BLaER1 treated with 17β-estradiol and CSF1 and Interleukin-3, amounts not matched to agents 10 nM and 100 nM (cell line): ENCODE measurements at regions not wholly inside any gene's neighbourhood (a gene's known extent, or its start where the extent isn't known, plus 50 kb on each side); places are given as distances from the start of the nearest gene placed in this dataset.

Experiments
- H3K27ac ChIP-seq, 11 experiments: shearing (Covaris generic); formaldehyde crosslinking; 2 replicates each; pipeline ENCODE4 v1.8.1; 2022
- H3K27me3 ChIP-seq, 11 experiments: shearing (Covaris generic); formaldehyde crosslinking; 2 replicates each; pipeline ENCODE4 v1.8.1; 2022
- H3K36me3 ChIP-seq, 11 experiments: shearing (Covaris generic); formaldehyde crosslinking; 2 replicates each; pipeline ENCODE4 v1.8.1; 2022
- H3K4me1 ChIP-seq, 10 experiments: shearing (Covaris generic); formaldehyde crosslinking; 2 replicates each; pipeline ENCODE4 v1.8.1; 2022
- H3K4me2 ChIP-seq, 11 experiments: shearing (Covaris generic); formaldehyde crosslinking; 2 replicates each; pipeline ENCODE4 v1.8.1; 2022
- H3K4me3 ChIP-seq, 10 experiments: shearing (Covaris generic); formaldehyde crosslinking; 2 replicates each; pipeline ENCODE4 v1.8.1; 2022
- H3K9ac ChIP-seq, 11 experiments: shearing (Covaris generic); formaldehyde crosslinking; 2 replicates each; pipeline ENCODE4 v1.8.1; 2022
- H3K9me3 ChIP-seq, 11 experiments: shearing (Covaris generic); formaldehyde crosslinking; replicated peaks in 1 of 11; 2 replicates each; pipeline ENCODE4 v1.8.1; 2022
- H4K20me1 ChIP-seq, 11 experiments: shearing (Covaris generic); formaldehyde crosslinking; 2 replicates each; pipeline ENCODE4 v1.8.1; 2022
- Cebpa-rat ChIP-seq, 11 experiments: shearing (Covaris generic); IDR thresholded peaks; 2 replicates each; pipeline ENCODE4 v1.8.1; 2022

- Histone ChIP-seq H3K27me3 (no peaks in the 10 kb centered on the region), H3K9me3 (peaks cover 16 to 24% (median 19%) of the 10 kb centered on the region in 11 experiments), H3K4me3 (no peak overlapping the region), H3K4me2 (no peak overlapping the region), H3K36me3 (no peaks in the 10 kb centered on the region), H3K9ac (no peak overlapping the region), H3K4me1 (no peaks in the 10 kb centered on the region), H4K20me1 (no peaks in the 10 kb centered on the region), H3K27ac (no peak overlapping the region)
- TF ChIP-seq Cebpa-rat (IDR thresholded peaks at IDR 0.05): no peak
Measured at GRCh38 chr18:41899535-41899934, 55.5 kb upstream of the PIK3C3 start.

GRCh38 chr18:41893432-41893831, 61.6 kb upstream of the PIK3C3 start:
- Histone ChIP-seq H3K4me3 (no peak overlapping the region), H3K4me2 (no peak overlapping the region), H3K9me3 (peaks cover 16 to 25% (median 22%) of the 10 kb centered on the region in 11 experiments), H4K20me1 (no peaks in the 10 kb centered on the region), H3K36me3 (no peaks in the 10 kb centered on the region), H3K4me1 (no peaks in the 10 kb centered on the region), H3K9ac (no peak overlapping the region), H3K27me3 (no peaks in the 10 kb centered on the region), H3K27ac (no peak overlapping the region)
- TF ChIP-seq Cebpa-rat (IDR thresholded peaks at IDR 0.05): no peak

GRCh38 chr18:41887100-41887499, 67.9 kb upstream of the PIK3C3 start:
- TF ChIP-seq Cebpa-rat (IDR thresholded peaks at IDR 0.05): no peak
- Histone ChIP-seq H4K20me1 (no peaks in the 10 kb centered on the region), H3K9ac (no peak overlapping the region), H3K36me3 (no peaks in the 10 kb centered on the region), H3K4me1 (no peaks in the 10 kb centered on the region), H3K27ac (no peak overlapping the region), H3K4me3 (no peak overlapping the region), H3K4me2 (no peak overlapping the region), H3K9me3 (no peaks in the 10 kb centered on the region), H3K27me3 (no peaks in the 10 kb centered on the region)

- Histone ChIP-seq H3K4me2 (no peak overlapping the region), H3K4me3 (no peak overlapping the region), H3K36me3 (no peaks in the 10 kb centered on the region), H3K9ac (no peak overlapping the region), H3K27me3 (no peaks in the 10 kb centered on the region), H3K27ac (no peak overlapping the region), H3K4me1 (no peaks in the 10 kb centered on the region), H3K9me3 (no peaks in the 10 kb centered on the region), H4K20me1 (no peaks in the 10 kb centered on the region)
- TF ChIP-seq Cebpa-rat (IDR thresholded peaks at IDR 0.05): no peak
Measured at GRCh38 chr18:41886126-41886807, 68.8 kb upstream of the PIK3C3 start.

GRCh38 chr18:41881285-41881684, 73.7 kb upstream of the PIK3C3 start:
- no peak overlapping the region for H3K9ac ChIP-seq
- TF ChIP-seq Cebpa-rat (IDR thresholded peaks at IDR 0.05): no peak

GRCh38 chr18:41879256-41879655, 75.8 kb upstream of the PIK3C3 start:
- Histone ChIP-seq H3K4me3 (no peak overlapping the region), H3K9me3 (no peaks in the 10 kb centered on the region), H4K20me1 (no peaks in the 10 kb centered on the region), H3K27ac (no peak overlapping the region), H3K9ac (no peak overlapping the region), H3K4me1 (no peaks in the 10 kb centered on the region), H3K36me3 (no peaks in the 10 kb centered on the region), H3K4me2 (no peak overlapping the region), H3K27me3 (no peaks in the 10 kb centered on the region)
- no peak for TF ChIP-seq Cebpa-rat (IDR thresholded peaks at IDR 0.05)

More at GRCh38 chr18:41881285-41881684, 73.7 kb upstream of the PIK3C3 start:
- no peak overlapping the region for H3K4me3 ChIP-seq
- no peaks in the 10 kb centered on the region for H3K4me1 ChIP-seq
- H3K27me3 ChIP-seq: no peaks in the 10 kb centered on the region
- no peaks in the 10 kb centered on the region for H3K9me3 ChIP-seq
- H3K27ac ChIP-seq: no peak overlapping the region
- H3K4me2 ChIP-seq: no peak overlapping the region
- no peaks in the 10 kb centered on the region for H3K36me3 ChIP-seq
- no peaks in the 10 kb centered on the region for H4K20me1 ChIP-seq

- Histone ChIP-seq H3K27me3 (no peaks in the 10 kb centered on the region), H3K4me1 (no peaks in the 10 kb centered on the region), H3K36me3 (no peaks in the 10 kb centered on the region), H3K9me3 (no peaks in the 10 kb centered on the region), H3K9ac (no peak overlapping the region), H4K20me1 (no peaks in the 10 kb centered on the region), H3K27ac (no peak overlapping the region), H3K4me2 (no peak overlapping the region), H3K4me3 (no peak overlapping the region)
- TF ChIP-seq Cebpa-rat (IDR thresholded peaks at IDR 0.05): no peak
Measured at GRCh38 chr18:41875094-41875780, 79.8 kb upstream of the PIK3C3 start.

- Histone ChIP-seq H3K36me3 (no peaks in the 10 kb centered on the region), H3K27ac (no peak overlapping the region)
- TF ChIP-seq Cebpa-rat (IDR thresholded peaks at IDR 0.05): no peak
Measured at GRCh38 chr18:41873730-41874129, 81.3 kb upstream of the PIK3C3 start.

GRCh38 chr18:41872206-41872605, 82.8 kb upstream of the PIK3C3 start:
- H3K9me3 ChIP-seq: no peaks in the 10 kb centered on the region
- H3K27ac ChIP-seq: no peak overlapping the region
- H3K4me1 ChIP-seq: no peaks in the 10 kb centered on the region
- H3K9ac ChIP-seq: no peak overlapping the region
- H3K36me3 ChIP-seq: no peaks in the 10 kb centered on the region
- no peaks in the 10 kb centered on the region for H3K27me3 ChIP-seq
- no peaks in the 10 kb centered on the region for H4K20me1 ChIP-seq
- H3K4me3 ChIP-seq: no peak overlapping the region
- no peak for TF ChIP-seq Cebpa-rat (IDR thresholded peaks at IDR 0.05)
- no peak overlapping the region for H3K4me2 ChIP-seq

More at GRCh38 chr18:41873730-41874129, 81.3 kb upstream of the PIK3C3 start:
- H3K4me3 ChIP-seq: no peak overlapping the region
- no peaks in the 10 kb centered on the region for H3K4me1 ChIP-seq
- no peak overlapping the region for H3K9ac ChIP-seq
- H3K9me3 ChIP-seq: no peaks in the 10 kb centered on the region
- H3K4me2 ChIP-seq: no peak overlapping the region
- H3K27me3 ChIP-seq: no peaks in the 10 kb centered on the region
- H4K20me1 ChIP-seq: no peaks in the 10 kb centered on the region
